ENCODE measurements at regions not wholly inside any gene's neighbourhood (a gene's known extent, or its start where the extent isn't known, plus 50 kb on each side); places are given as distances from the start of the nearest gene placed in this dataset.

DNA sequence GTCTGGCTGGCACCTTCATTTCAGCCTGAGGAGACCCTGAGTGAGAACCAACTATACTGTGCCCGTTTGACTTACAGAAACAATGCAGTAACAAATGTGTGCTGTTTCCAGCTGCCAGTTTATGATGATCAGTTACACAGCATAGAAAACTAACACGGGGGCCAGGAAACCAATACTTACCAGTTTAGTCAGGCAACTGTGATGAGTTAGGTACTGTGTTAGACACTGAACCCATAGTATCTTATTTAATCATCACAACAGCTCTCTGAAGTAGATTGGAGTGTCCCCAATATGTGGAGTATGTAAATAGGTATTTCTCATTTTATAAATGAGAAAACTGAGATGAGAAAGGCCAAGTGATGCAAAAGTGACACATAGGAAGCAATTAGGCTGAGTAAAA lies 620.9 kb upstream of the KLF12 start:
- Histone ChIP-seq H3K4me1 (ENCODE audit: low read length) (no peaks in the 10 kb centered on the region), H3K4me3 (ENCODE audit: low read length) (no peak overlapping the region), H3K27ac (ENCODE audit: low read length) (no peak overlapping the region), H3F3A (ENCODE audit: insufficient read depth, low read length) (no peaks in the 10 kb centered on the region), H3K27me3 (replicated peaks; ENCODE audit: insufficient read depth, low read length) (no peaks in the 10 kb centered on the region), H3K4me2 (ENCODE audit: low read depth, low read length) (no peak overlapping the region), H3K9me2 (replicated peaks; ENCODE audit: insufficient read depth, low read length) (no peaks in the 10 kb centered on the region), H3K36me3 (replicated peaks; ENCODE audit: insufficient read depth, low read length) (no peaks in the 10 kb centered on the region), H3K9me3 (replicated peaks; ENCODE audit: insufficient read depth, low read length) (no peaks in the 10 kb centered on the region), H3K9ac (ENCODE audit: low read length) (no peak overlapping the region), H3K79me2 (ENCODE audit: low read length) (no peaks in the 10 kb centered on the region), H4K20me1 (ENCODE audit: insufficient read depth, low read length) (no peaks in the 10 kb centered on the region), H2AFZ (ENCODE audit: low read length) (no peak overlapping the region)
- TF ChIP-seq EZH2phosphoT487 (IDR thresholded peaks at IDR 0.05; ENCODE audit: low read length) (no peak), EZH2 (optimal IDR thresholded peaks at IDR 0.05; ENCODE audit: low read depth, low read length) (no peak)
- TF ChIP-seq, protein P1, sequence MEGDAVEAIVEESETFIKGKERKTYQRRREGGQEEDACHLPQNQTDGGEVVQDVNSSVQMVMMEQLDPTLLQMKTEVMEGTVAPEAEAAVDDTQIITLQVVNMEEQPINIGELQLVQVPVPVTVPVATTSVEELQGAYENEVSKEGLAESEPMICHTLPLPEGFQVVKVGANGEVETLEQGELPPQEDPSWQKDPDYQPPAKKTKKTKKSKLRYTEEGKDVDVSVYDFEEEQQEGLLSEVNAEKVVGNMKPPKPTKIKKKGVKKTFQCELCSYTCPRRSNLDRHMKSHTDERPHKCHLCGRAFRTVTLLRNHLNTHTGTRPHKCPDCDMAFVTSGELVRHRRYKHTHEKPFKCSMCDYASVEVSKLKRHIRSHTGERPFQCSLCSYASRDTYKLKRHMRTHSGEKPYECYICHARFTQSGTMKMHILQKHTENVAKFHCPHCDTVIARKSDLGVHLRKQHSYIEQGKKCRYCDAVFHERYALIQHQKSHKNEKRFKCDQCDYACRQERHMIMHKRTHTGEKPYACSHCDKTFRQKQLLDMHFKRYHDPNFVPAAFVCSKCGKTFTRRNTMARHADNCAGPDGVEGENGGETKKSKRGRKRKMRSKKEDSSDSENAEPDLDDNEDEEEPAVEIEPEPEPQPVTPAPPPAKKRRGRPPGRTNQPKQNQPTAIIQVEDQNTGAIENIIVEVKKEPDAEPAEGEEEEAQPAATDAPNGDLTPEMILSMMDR (IDR thresholded peaks at IDR 0.05; ENCODE audit: low read length): no peak
- DNase-seq: no peak

DNA sequence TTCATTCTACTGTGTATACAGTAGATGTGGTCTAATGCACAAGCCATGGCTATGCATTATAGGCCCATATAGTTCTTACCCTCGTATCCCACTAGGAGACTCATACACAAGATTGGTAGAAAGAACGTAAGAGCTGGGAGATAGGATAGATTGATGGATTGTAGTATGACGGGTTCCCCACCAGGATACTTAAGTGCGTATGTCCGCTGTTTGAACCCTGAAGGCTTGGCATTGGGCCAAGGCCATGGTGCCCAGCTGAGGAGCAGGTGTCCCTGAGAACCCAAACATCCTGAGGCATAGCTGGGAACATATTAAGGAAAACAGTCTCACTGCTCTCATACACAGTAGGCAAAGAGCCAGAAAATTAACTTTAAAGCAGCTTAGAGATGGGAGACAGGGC lies 617.5 kb upstream of the KLF12 start:
- Histone ChIP-seq H3K4me3 (ENCODE audit: low read length) (no peak overlapping the region), H3K27ac (ENCODE audit: low read length) (no peak overlapping the region), H2AFZ (ENCODE audit: low read length) (no peak overlapping the region), H3K4me1 (ENCODE audit: low read length) (no peaks in the 10 kb centered on the region), H3K9ac (ENCODE audit: low read length) (no peak overlapping the region), H4K20me1 (ENCODE audit: insufficient read depth, low read length) (no peaks in the 10 kb centered on the region), H3F3A (ENCODE audit: insufficient read depth, low read length) (no peaks in the 10 kb centered on the region), H3K9me2 (replicated peaks; ENCODE audit: insufficient read depth, low read length) (no peaks in the 10 kb centered on the region), H3K9me3 (replicated peaks; ENCODE audit: insufficient read depth, low read length) (no peaks in the 10 kb centered on the region), H3K36me3 (replicated peaks; ENCODE audit: insufficient read depth, low read length) (no peaks in the 10 kb centered on the region), H3K4me2 (ENCODE audit: low read depth, low read length) (no peak overlapping the region), H3K79me2 (ENCODE audit: low read length) (no peaks in the 10 kb centered on the region), H3K27me3 (replicated peaks; ENCODE audit: insufficient read depth, low read length) (no peaks in the 10 kb centered on the region)
- no peak for DNase-seq
- TF ChIP-seq EZH2phosphoT487 (IDR thresholded peaks at IDR 0.05; ENCODE audit: low read length) (no peak), EZH2 (optimal IDR thresholded peaks at IDR 0.05; ENCODE audit: low read depth, low read length) (no peak)
- TF ChIP-seq, protein P1 (IDR thresholded peaks at IDR 0.05; ENCODE audit: low read length): no peak

DNA sequence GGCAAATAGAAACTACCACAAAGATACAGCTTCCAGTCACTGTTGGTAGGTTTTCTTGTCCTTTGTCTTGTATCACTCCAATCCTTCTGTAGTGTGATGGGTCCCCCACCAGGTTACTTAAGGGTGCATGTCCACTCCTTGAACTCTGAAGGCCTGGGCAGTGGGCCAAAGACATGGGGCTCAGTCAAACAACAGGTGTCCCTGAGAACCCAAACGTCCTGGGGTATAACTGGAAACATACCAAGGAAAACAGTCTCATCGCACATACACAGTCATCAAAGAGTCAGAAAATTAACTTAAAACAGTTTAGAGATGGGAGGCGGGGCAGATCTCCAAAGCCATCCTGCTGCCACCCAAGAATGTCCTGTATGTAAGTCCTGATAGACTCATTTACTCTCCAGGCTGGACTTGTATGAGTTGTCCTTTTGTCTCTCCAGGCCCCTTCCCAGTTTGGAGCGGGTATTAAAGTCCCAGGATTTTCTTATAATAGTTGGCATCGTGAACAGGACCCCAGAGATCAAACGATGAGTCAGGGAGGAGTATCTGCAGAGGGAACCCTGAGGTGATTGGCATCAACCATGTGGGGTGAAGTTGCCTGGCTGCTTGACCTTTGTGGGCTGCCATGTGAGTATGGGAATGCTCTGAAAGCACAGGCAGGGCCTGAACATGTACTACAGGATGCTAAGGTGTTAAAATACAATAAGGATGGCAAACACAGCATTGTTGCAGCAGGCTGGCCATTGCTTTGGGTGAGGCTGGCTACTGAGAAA lies 613.2 kb upstream of the KLF12 start:
- no peak overlapping the region for H3K4me2 ChIP-seq (ENCODE audit: low read depth, low read length)
- TF ChIP-seq EZH2phosphoT487 (IDR thresholded peaks at IDR 0.05; ENCODE audit: low read length) (no peak), EZH2 (optimal IDR thresholded peaks at IDR 0.05; ENCODE audit: low read depth, low read length) (no peak)
- TF ChIP-seq, protein P1 (IDR thresholded peaks at IDR 0.05; ENCODE audit: low read length): no peak
- H2AFZ ChIP-seq (ENCODE audit: low read length): no peak overlapping the region
- H3K27ac ChIP-seq (ENCODE audit: low read length): no peak overlapping the region
- H3K79me2 ChIP-seq (ENCODE audit: low read length): no peaks in the 10 kb centered on the region
- no peaks in the 10 kb centered on the region for H3K9me2 ChIP-seq (replicated peaks; ENCODE audit: insufficient read depth, low read length)
- no peaks in the 10 kb centered on the region for H3K4me1 ChIP-seq (ENCODE audit: low read length)
- H3K9ac ChIP-seq (ENCODE audit: low read length): no peak overlapping the region
- no peak overlapping the region for H3K4me3 ChIP-seq (ENCODE audit: low read length)
- no peaks in the 10 kb centered on the region for H4K20me1 ChIP-seq (ENCODE audit: insufficient read depth, low read length)
- H3K27me3 ChIP-seq (replicated peaks; ENCODE audit: insufficient read depth, low read length): no peaks in the 10 kb centered on the region
- H3K36me3 ChIP-seq (replicated peaks; ENCODE audit: insufficient read depth, low read length): no peaks in the 10 kb centered on the region
- no peaks in the 10 kb centered on the region for H3K9me3 ChIP-seq (replicated peaks; ENCODE audit: insufficient read depth, low read length)
- no peak for DNase-seq
- no peaks in the 10 kb centered on the region for H3F3A ChIP-seq (ENCODE audit: insufficient read depth, low read length)
